IPS DF 6.9 (cell line): ENCODE measurements at regions not wholly inside any gene's neighbourhood (a gene's known extent, or its start where the extent isn't known, plus 50 kb on each side); places are given as distances from the start of the nearest gene placed in this dataset.
"Not testable (repeated sequence)": the region's sequence is repeated elsewhere in the genome, so short reads cannot be mapped to it uniquely, and the experiment has no call there.

Experiments
- DNase-seq: peaks from one replicate; pipeline ENCODE4 v3.0.0-alpha.2; 2013; ENCODE audit warnings: low read depth, low spot score
- H3K27ac ChIP-seq: one replicate; pipeline ENCODE4 v1.5.1; 2013; ENCODE audit warnings: low read length, control low read depth
- H3K27me3 ChIP-seq: 2 replicates; pipeline ENCODE4 v1.6.1; 2013; ENCODE audit warnings: mild to moderate bottlenecking, low read length; ENCODE audit not compliant: control insufficient read depth, insufficient read depth
- H3K36me3 ChIP-seq: 2 replicates; pipeline ENCODE4 v1.6.1; 2013; ENCODE audit warnings: low read length; ENCODE audit not compliant: control insufficient read depth, insufficient read depth
- H3K4me1 ChIP-seq: 2 replicates; pipeline ENCODE4 v1.6.1; 2013; ENCODE audit warnings: low read length; ENCODE audit not compliant: control insufficient read depth, insufficient read depth
- H3K4me3 ChIP-seq: 2 replicates; pipeline ENCODE4 v1.5.1; 2013; ENCODE audit warnings: mild to moderate bottlenecking, low read length
- H3K9me3 ChIP-seq: 2 replicates; pipeline ENCODE4 v1.6.1; 2013; ENCODE audit warnings: low read length, inconsistent platforms; ENCODE audit not compliant: control insufficient read depth, insufficient read depth
- WGBS: extraction: QIAGEN DNeasy Blood & Tissue Kit; methylation state at CpG from one replicate; pipeline ENCODE4 v1.1.7; 2013; ENCODE audit warnings: mixed read lengths, missing lambda C conversion rate; ENCODE audit not compliant: insufficient read length, insufficient coverage; 5-methylcytosine and 5-hydroxymethylcytosine counted together

GRCh38 chr3:148518520-148518919 is 179.2 kb upstream of the AGTR1 start:
- no peaks in the 10 kb centered on the region for H3K27me3 ChIP-seq
- no peak for DNase-seq
- H3K9me3 ChIP-seq, result no peaks in the 10 kb centered on the region
- no peaks in the 10 kb centered on the region for H3K4me1 ChIP-seq
- H3K4me3 ChIP-seq, result no peak overlapping the region
- no peaks in the 10 kb centered on the region for H3K36me3 ChIP-seq
- no peak overlapping the region for H3K27ac ChIP-seq

- not testable (repeated sequence) for H3K4me3 ChIP-seq, DNase-seq, H3K4me1 ChIP-seq, H3K27ac ChIP-seq, H3K27me3 ChIP-seq, H3K9me3 ChIP-seq, H3K36me3 ChIP-seq
- WGBS, result no CpG with 5 or more reads among the region's 13 CpGs
These were observed 172.1 kb upstream of the AGTR1 start for GRCh38 chr3:148525621-148526020.

- H3K36me3 ChIP-seq, result no peaks in the 10 kb centered on the region
- H3K27ac ChIP-seq, result no peak overlapping the region
- no peaks in the 10 kb centered on the region for H3K9me3 ChIP-seq
- H3K27me3 ChIP-seq, result no peaks in the 10 kb centered on the region
- H3K4me3 ChIP-seq, result no peak overlapping the region
- no peak for DNase-seq
- H3K4me1 ChIP-seq, result no peaks in the 10 kb centered on the region
These were observed 169.7 kb upstream of the AGTR1 start for GRCh38 chr3:148528024-148528423.

GRCh38 chr3:148531836-148532235 is 165.9 kb upstream of the AGTR1 start:
- Histone ChIP-seq H3K9me3 (no peaks in the 10 kb centered on the region), H3K27ac (no peak overlapping the region), H3K27me3 (no peaks in the 10 kb centered on the region), H3K36me3 (no peaks in the 10 kb centered on the region), H3K4me1 (no peaks in the 10 kb centered on the region), H3K4me3 (no peak overlapping the region)
- DNase-seq, result no peak
- WGBS, result no CpG with 5 or more reads among the region's 2 CpGs

- H3K4me3 ChIP-seq, result no peak overlapping the region
- H3K4me1 ChIP-seq, result no peaks in the 10 kb centered on the region
- H3K27ac ChIP-seq, result no peak overlapping the region
- no peak for DNase-seq
- no peaks in the 10 kb centered on the region for H3K36me3 ChIP-seq
- no peaks in the 10 kb centered on the region for H3K9me3 ChIP-seq
- no peaks in the 10 kb centered on the region for H3K27me3 ChIP-seq
- WGBS, result no CpG with 5 or more reads among the region's 2 CpGs
These were observed 165.4 kb upstream of the AGTR1 start for GRCh38 chr3:148532326-148532725.

- no CpG with 5 or more reads among the region's 3 CpGs for WGBS
These were observed 164.9 kb upstream of the AGTR1 start for GRCh38 chr3:148532774-148533173.

GRCh38 chr3:148534089-148534988 is 163.4 kb upstream of the AGTR1 start:
- no CpG with 5 or more reads among the region's 5 CpGs for WGBS
- H3K36me3 ChIP-seq, result no peaks in the 10 kb centered on the region

More at GRCh38 chr3:148532774-148533173, 164.9 kb upstream of the AGTR1 start:
- Histone ChIP-seq H3K27me3 (no peaks in the 10 kb centered on the region), H3K27ac (no peak overlapping the region), H3K36me3 (no peaks in the 10 kb centered on the region), H3K4me3 (no peak overlapping the region), H3K4me1 (no peaks in the 10 kb centered on the region), H3K9me3 (no peaks in the 10 kb centered on the region)
- no peak for DNase-seq

GRCh38 chr3:148535001-148535400 is 162.7 kb upstream of the AGTR1 start:
- DNase-seq, result no peak
- Histone ChIP-seq H3K36me3 (no peaks in the 10 kb centered on the region), H3K27me3 (no peaks in the 10 kb centered on the region), H3K9me3 (no peaks in the 10 kb centered on the region), H3K4me1 (no peaks in the 10 kb centered on the region), H3K27ac (no peak overlapping the region), H3K4me3 (no peak overlapping the region)
- WGBS, result no CpG with 5 or more reads among the region's 1 CpG

More at GRCh38 chr3:148534089-148534988, 163.4 kb upstream of the AGTR1 start:
- DNase-seq, result no peak
- Histone ChIP-seq H3K27me3 (no peaks in the 10 kb centered on the region), H3K9me3 (no peaks in the 10 kb centered on the region), H3K4me3 (no peak overlapping the region), H3K4me1 (no peaks in the 10 kb centered on the region), H3K27ac (no peak overlapping the region)

- Histone ChIP-seq H3K27me3 (no peaks in the 10 kb centered on the region), H3K4me3 (no peak overlapping the region), H3K9me3 (no peaks in the 10 kb centered on the region), H3K27ac (no peak overlapping the region), H3K36me3 (no peaks in the 10 kb centered on the region), H3K4me1 (no peaks in the 10 kb centered on the region)
- WGBS, result no CpG with 5 or more reads among the region's 1 CpG
- DNase-seq, result no peak
These were observed 157.4 kb upstream of the AGTR1 start for GRCh38 chr3:148540266-148540665.

GRCh38 chr3:148540851-148541250 is 156.9 kb upstream of the AGTR1 start:
- Histone ChIP-seq H3K4me3 (no peak overlapping the region), H3K36me3 (no peaks in the 10 kb centered on the region), H3K27ac (no peak overlapping the region), H3K27me3 (no peaks in the 10 kb centered on the region), H3K9me3 (no peaks in the 10 kb centered on the region), H3K4me1 (no peaks in the 10 kb centered on the region)
- no CpG with 5 or more reads among the region's 3 CpGs for WGBS
- no peak for DNase-seq

- H3K9me3 ChIP-seq, result no peaks in the 10 kb centered on the region
- H3K36me3 ChIP-seq, result no peaks in the 10 kb centered on the region
- H3K27me3 ChIP-seq, result no peaks in the 10 kb centered on the region
- no peak for DNase-seq
- WGBS, result no CpG with 5 or more reads among the region's 1 CpG
- H3K4me1 ChIP-seq, result no peaks in the 10 kb centered on the region
- no peak overlapping the region for H3K27ac ChIP-seq
- no peak overlapping the region for H3K4me3 ChIP-seq
These were observed 150.7 kb upstream of the AGTR1 start for GRCh38 chr3:148546959-148547358.
